ENCODE measurements at regions not wholly inside any gene's neighbourhood (a gene's known extent, or its start where the extent isn't known, plus 50 kb on each side); places are given as distances from the start of the nearest gene placed in this dataset.

- intact Hi-C loops (cut with micrococcal nuclease): no loop called here
- Histone ChIP-seq H3K4me3 (no peak overlapping the region), H3K36me3 (no peaks in the 10 kb centered on the region), H3K27ac (replicated peaks) (no peak overlapping the region), H3K9me3 (replicated peaks) (no peaks in the 10 kb centered on the region), H3K27me3 (ENCODE audit: low read depth) (no peaks in the 10 kb centered on the region), H3K4me1 (no peaks in the 10 kb centered on the region)
- TF ChIP-seq, protein P1, sequence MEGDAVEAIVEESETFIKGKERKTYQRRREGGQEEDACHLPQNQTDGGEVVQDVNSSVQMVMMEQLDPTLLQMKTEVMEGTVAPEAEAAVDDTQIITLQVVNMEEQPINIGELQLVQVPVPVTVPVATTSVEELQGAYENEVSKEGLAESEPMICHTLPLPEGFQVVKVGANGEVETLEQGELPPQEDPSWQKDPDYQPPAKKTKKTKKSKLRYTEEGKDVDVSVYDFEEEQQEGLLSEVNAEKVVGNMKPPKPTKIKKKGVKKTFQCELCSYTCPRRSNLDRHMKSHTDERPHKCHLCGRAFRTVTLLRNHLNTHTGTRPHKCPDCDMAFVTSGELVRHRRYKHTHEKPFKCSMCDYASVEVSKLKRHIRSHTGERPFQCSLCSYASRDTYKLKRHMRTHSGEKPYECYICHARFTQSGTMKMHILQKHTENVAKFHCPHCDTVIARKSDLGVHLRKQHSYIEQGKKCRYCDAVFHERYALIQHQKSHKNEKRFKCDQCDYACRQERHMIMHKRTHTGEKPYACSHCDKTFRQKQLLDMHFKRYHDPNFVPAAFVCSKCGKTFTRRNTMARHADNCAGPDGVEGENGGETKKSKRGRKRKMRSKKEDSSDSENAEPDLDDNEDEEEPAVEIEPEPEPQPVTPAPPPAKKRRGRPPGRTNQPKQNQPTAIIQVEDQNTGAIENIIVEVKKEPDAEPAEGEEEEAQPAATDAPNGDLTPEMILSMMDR (IDR thresholded peaks at IDR 0.05; ENCODE audit: borderline replicate concordance): no peak
- no peak for DNase-seq
These were observed 178.3 kb downstream of the PTN start for GRCh38 chr7:137165241-137165640.

DNA sequence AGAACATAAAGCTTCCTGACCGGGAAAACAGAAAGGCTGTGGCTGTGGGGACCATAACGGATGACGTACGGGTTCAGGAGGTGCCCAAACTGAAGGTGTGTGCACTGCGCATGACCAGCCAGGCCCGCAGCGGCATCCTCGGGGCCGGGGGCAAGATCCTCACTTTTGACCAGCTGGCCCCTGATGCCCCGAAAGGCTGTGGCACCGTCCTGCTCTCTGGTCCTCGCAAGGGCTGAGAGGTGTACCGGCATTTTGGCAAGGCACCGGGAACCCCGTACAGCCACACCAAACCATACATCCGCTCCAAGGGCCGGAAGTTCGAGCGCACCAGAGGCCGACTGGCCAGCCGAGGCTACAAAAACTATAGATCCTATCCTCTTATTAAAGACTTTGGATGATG lies 179.3 kb downstream of the PTN start:
- Histone ChIP-seq H3K36me3 (no peaks in the 10 kb centered on the region), H3K27me3 (ENCODE audit: low read depth) (no peaks in the 10 kb centered on the region), H3K4me1 (no peaks in the 10 kb centered on the region), H3K27ac (replicated peaks) (no peak overlapping the region), H3K9me3 (replicated peaks) (no peaks in the 10 kb centered on the region), H3K4me3 (no peak overlapping the region)
- intact Hi-C loops (cut with micrococcal nuclease): loop anchor here (5.0 kb wide), 1 partner anchor 428 kb away; no protein-coding TSS in a partner anchor
- TF ChIP-seq, protein P1 (IDR thresholded peaks at IDR 0.05; ENCODE audit: borderline replicate concordance): no peak
- DNase-seq: no peak

DNA sequence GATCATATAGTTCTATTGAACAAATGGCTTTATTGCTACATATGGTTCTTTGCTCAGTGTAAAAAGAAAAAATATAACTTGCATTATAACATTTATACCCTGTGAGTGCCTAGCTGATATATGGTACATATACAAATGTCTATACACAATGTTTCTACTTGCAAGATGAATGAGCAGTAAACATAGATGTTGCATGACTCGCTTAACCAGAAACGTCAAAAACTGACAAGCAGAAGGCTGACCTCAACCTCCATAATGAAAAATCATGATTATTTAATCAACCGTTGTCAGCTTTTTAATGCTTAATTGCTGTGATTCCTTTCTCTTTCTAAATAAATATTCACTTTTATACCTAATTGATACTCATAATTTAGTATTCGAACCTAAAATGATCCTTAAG lies 183.3 kb downstream of the PTN start:
- no peak overlapping the region for H3K4me3 ChIP-seq
- H3K4me1 ChIP-seq: no peaks in the 10 kb centered on the region
- TF ChIP-seq, protein P1 (IDR thresholded peaks at IDR 0.05; ENCODE audit: borderline replicate concordance): no peak
- H3K27me3 ChIP-seq (ENCODE audit: low read depth): no peaks in the 10 kb centered on the region
- no peak for DNase-seq
- H3K36me3 ChIP-seq: no peaks in the 10 kb centered on the region
- intact Hi-C loops (cut with micrococcal nuclease): loop anchor here (5.0 kb wide), 1 partner anchor 432 kb away; no protein-coding TSS in a partner anchor
- peaks cover 17% of the 10 kb centered on the region for H3K9me3 ChIP-seq (replicated peaks)
- no peak overlapping the region for H3K27ac ChIP-seq (replicated peaks)

- intact Hi-C loops (cut with micrococcal nuclease): no loop called here
- DNase-seq: no peak
- Histone ChIP-seq H3K27ac (replicated peaks) (no peak overlapping the region), H3K36me3 (no peaks in the 10 kb centered on the region), H3K4me3 (no peak overlapping the region), H3K4me1 (no peaks in the 10 kb centered on the region), H3K9me3 (replicated peaks) (peaks cover 17% of the 10 kb centered on the region), H3K27me3 (ENCODE audit: low read depth) (no peaks in the 10 kb centered on the region)
- TF ChIP-seq, protein P1 (IDR thresholded peaks at IDR 0.05; ENCODE audit: borderline replicate concordance): no peak
These were observed 186.3 kb downstream of the PTN start for GRCh38 chr7:137157256-137157655.

GRCh38 chr7:137151690-137152052 lies 191.9 kb downstream of the PTN start:
- no peak for DNase-seq
- no peak overlapping the region for H3K4me3 ChIP-seq
- H3K27me3 ChIP-seq (ENCODE audit: low read depth): no peaks in the 10 kb centered on the region
- H3K4me1 ChIP-seq: peaks cover 5% of the 10 kb centered on the region
- H3K9me3 ChIP-seq (replicated peaks): peaks cover 3% of the 10 kb centered on the region
- H3K27ac ChIP-seq (replicated peaks): no peak overlapping the region
- TF ChIP-seq, protein P1 (IDR thresholded peaks at IDR 0.05; ENCODE audit: borderline replicate concordance): no peak
- H3K36me3 ChIP-seq: no peaks in the 10 kb centered on the region
- intact Hi-C loops (cut with micrococcal nuclease): no loop called here

All from left ventricle myocardium inferior (tissue), 1 donor.